HG03521 (cell line): ENCODE measurements at regions not wholly inside any gene's neighbourhood (a gene's known extent, or its start where the extent isn't known, plus 50 kb on each side); places are given as distances from the start of the nearest gene placed in this dataset.

Source experiments
- ATAC-seq: cut with Tn5 transposase; IDR thresholded peaks from one replicate; pipeline ENCODE4 v1.9.1; 2021; ENCODE audit warnings: mild to moderate bottlenecking, moderate library complexity; ENCODE audit not compliant: unreplicated experiment

DNA sequence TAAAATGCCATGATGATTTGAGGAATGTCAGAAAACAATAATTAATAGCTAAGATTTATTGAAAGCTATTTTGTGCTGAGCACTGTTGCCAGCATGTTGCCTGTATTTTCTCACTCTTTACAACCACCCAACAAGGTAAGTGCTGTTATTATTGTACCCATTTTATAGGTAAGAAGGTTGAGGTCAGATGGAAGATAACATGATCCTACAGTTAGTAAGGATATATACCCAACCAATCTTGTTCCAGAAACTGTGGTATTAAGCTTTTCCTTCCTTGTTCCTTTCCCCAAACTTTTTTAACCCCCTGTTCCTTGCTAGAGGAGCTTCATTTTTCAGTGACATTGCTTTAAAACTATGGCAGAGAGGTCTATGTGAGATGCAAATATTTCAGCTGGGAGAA, 738.0 kb upstream of the ZEB2 start:
- ATAC-seq = no peak

DNA sequence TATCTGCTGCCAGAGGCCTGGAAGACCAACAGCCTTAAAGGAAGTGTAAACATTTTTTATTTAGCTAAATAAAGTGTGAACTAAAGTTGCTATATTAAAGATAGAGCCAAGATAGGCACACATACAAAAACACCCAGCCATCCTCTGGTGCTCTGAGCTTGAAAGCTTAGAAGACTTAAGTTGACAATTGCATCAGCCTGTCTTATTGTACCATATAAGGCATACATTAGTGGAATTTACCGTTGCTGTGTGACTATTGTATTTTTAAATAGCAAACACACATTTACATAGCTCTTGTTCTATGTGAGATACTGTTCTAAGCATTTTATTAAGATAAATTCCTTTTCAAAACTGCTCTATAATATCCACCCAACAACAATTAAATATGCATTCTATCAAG, 736.6 kb upstream of the ZEB2 start:
- ATAC-seq = no peak

DNA sequence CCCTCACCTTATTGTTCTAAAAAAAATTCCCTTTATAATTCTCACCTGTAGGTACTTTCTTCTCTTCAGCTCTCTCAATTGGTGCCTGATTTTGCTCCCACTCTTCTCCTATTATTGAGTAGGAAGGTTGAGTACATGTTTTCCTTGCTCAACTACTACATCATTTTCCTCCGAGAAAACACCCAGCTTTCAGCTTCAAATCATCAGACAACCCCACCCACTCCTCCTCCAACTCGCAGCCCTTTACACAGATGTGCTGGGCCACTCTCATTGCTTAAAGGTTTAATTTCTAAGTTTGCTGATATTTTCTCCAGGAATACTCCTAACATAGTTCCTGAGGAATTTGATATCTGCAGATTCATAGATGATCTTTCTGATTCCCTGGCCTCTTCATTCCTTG, 734.4 kb upstream of the ZEB2 start:
- no peak for ATAC-seq

DNA sequence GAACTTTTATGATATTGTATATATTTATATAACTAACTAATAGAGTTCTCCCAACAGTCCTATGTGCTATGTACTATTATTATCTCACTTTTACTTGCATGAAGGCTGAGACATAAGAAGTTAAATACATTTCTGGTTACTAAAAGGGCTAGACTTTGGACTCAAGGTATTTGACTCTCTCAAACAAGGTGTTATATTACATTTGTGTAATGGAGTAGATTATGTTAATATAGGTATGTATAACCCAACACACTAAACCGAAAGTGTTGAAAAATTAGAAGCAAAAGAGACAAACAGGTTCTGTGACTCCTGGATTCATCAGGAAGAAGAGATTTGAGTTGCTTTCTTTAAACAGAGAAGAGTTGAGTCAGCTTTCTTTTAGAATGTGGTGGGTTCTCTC, 733.6 kb upstream of the ZEB2 start:
- no peak for ATAC-seq

DNA sequence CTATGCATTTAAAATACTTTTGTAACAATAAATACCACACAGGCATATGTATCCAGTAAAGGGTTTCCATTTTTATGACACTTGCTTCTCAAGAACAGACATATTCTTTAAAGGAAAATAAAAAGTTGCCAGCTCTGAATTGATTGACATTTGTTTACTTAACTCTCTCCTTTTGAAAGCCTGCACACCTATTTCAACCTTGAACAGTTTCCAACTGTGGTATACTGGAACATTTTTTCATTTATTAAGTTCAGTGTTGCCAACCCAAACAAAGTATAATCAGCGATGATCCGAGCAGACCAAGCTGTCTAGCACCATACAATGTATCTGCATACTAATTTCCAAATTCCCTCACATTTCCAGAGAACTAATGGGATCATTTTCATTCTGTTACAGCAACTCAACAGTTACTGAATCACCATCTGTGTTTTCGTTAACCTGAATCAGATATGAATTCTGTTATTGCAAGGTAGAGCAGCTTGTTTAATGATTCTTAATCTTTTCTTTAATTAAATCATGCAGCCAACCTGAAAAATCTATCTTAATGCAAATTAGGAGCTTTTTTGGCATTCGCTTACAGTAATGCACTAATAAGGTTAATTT, 725.5 kb upstream of the ZEB2 start:
- ATAC-seq = no peak

DNA sequence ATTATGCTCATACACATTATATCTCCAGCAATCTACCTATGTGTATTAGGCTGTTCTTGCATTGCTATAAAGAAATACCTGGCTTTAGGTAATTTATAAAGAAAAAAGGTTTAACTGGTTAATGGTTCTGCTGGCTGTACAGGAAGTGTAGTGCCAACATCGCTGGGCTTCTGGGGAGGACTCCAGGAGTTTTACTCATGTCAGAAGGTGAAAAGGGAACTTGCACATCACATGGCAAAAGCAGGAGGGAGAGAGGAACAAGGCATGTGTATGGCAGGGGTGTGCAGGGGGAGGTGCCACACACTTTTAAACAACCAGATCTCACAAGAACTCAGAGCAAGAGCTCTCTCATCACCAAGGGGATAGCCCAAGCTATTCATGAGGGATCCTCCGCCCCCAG, 715.4 kb upstream of the ZEB2 start:
- no peak for ATAC-seq

DNA sequence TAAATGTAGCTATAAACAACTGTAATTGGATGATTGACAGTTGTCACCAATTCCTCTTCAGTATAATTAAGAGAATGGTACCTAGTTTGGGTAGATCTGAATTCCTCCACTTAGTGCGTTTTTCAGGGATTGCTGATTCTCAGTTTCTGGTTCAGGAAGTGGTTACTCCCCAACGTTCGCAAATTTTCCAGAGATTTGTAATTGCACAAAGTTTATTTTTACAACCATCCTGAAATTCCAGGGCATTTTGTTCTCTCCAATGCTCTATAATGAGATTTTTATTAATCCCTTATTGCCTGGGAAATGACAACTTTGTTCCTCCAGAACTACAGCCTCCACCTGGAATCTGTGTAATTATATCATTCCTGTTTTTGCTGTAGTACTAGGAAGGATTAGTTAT, 710.6 kb upstream of the ZEB2 start:
- no peak for ATAC-seq

DNA sequence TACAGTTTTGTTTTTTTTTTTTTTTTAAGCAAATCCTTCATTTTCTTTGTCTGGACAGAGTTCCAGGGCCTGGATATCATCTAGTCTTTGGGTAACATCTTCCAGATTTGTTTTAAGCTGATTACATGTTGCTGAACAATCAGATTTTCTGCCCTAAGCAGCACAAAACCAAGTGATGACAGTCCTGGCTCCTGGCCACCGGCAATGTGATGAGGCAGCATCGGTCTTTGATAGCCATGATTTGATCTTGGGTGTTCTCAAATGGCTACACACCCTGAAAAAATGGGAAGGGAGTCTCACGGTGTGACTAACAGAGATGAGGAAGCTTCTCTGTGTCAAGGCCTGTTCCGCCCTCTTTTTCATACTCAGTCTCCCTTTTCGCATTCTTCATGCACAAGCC, 708.6 kb upstream of the ZEB2 start:
- ATAC-seq = no peak

DNA sequence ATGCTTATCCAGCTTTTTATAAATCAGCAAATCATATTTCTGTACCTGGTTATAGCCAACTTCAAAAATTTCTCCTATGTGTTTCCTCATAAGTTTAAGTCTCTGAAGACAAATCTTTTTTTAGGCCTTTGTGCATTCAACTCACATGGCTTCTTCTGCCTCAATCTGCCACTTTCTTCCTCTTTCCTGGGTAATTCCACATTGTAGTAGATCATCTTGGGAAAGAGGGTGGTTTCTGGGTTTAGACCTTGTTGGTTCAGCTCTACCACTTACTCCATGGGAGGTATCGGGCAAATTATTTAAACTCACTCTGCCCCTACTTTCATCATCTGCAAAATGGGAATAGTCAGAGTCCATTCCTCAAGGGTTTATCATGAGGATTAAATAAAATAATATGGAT, 707.0 kb upstream of the ZEB2 start:
- no peak for ATAC-seq

DNA sequence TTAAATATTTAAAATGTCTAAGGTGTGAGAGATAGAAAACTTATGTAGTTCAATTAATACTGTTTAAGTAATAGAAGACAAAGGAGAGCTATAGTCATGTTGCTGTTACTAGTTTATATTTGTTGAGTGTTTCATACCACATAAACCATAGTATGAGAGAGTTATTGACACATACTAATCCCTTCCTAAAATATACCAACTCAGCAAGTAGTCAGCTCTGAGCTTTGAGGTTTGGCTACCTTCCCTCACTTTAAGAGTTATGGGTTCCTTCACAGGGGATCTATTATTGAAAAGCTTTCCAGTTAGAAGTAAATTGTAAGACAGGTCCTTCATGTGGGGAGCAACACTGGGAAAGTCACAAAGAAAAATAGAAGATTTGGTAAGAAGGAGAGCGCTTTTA, 701.6 kb upstream of the ZEB2 start:
- ATAC-seq = no peak

DNA sequence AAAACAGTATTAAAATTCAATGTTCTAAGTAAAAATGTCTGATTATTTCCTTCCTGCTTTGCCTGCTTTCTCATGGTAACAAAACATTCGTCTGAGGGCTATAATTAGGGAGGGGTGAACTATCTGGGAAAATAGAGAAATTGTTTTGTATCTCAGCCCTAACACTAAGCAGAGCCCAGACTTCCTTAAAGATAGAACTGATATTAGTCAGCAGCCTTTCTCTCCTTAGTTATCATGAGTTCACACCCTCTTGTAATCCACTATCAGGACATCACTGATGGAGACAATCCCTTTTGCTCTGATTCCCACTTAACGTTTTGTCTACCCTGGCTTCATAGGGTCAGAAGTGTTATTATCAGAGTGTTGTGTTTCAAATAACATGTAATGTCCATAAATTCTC, 701.1 kb upstream of the ZEB2 start:
- no peak for ATAC-seq

DNA sequence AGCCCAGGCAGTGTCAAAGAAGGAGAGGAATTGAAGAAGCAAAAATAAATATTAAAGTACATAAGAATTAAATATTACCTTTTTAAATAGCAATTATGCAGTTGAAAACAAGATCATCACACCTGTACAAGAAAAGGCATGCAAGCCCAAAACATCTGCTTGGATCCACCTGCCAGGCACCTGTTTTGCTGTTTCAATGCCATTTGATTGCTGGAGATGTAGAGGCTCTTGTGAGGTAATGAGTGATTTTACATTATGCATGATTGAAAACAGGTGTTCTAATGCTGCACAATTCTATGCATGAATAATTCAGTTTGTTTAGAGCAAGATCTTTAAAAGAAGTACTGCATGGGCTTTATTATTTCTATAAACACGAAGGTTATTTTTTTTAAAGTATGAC, 700.6 kb upstream of the ZEB2 start:
- no peak for ATAC-seq

DNA sequence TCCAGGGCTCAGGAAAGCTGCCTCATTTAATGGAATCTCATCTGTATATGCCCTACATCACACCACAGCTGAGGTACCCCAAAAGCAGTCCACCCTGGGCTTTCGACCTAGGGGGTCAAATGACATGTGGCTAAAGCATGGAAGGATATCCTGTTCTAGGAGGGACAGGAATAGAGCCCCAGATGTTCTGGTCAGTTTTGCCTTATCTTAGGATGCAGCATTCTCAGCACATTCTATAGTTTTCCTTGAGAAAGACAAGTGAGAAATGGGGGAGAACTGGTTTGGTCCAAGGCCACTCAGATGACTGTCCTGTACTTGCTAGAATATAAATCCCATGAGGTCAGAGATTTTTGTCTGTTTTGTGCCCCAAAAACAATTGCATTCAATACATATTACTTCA, 688.0 kb upstream of the ZEB2 start:
- ATAC-seq = no peak

DNA sequence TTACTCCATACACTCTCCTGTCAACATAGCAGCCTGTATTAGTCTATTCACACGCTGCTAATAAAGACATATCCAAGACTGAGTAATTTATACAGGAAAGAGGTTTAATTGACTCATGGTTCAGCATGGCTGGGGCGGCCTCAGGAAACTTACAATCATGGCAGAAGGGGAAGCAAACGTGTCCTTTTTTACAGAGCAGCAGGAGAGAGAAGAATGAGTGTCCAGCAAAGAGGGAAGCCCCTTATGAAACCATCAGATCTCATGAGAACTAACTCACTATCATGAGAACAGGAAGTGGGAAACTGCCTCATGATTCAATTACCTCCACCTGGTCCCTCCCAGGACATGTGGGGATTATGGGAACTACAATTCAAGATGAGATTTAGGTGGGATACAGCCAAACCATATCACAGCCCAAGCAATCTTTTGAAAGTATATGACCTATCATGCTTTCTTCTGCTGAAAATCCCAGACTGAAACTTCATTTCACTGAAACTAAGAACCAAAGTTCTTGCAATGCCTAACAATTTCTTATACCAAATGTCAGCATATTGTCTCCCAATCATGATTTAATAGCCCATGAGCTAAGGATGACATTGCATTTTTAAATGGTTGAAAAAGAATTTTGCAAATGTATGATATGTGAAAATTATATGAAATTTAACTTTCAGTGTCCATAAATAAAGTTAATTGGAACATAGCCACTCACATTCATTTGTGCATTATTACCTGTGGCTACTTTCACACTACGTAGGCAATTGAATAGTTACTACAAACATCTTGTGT, 686.8 kb upstream of the ZEB2 start:
- ATAC-seq = no peak

DNA sequence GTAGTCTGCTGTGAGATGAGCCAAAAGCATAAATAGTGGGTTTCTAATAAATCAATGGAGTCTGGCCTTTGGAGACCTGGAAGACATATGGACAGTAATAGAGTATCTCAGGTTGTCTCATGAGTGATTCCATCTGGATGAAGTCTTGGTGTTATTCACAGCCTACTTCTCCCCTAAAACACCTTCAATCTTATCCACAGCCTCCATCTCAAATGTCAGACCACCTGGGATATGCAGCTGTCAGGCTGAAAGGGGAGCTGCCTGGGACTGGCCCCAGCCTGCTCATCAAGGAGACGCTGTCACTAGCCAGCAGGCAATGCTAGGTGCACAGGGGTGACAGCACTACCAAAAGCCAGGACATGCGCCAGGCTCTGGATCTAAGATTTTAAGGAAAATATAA, 684.0 kb upstream of the ZEB2 start:
- no peak for ATAC-seq

DNA sequence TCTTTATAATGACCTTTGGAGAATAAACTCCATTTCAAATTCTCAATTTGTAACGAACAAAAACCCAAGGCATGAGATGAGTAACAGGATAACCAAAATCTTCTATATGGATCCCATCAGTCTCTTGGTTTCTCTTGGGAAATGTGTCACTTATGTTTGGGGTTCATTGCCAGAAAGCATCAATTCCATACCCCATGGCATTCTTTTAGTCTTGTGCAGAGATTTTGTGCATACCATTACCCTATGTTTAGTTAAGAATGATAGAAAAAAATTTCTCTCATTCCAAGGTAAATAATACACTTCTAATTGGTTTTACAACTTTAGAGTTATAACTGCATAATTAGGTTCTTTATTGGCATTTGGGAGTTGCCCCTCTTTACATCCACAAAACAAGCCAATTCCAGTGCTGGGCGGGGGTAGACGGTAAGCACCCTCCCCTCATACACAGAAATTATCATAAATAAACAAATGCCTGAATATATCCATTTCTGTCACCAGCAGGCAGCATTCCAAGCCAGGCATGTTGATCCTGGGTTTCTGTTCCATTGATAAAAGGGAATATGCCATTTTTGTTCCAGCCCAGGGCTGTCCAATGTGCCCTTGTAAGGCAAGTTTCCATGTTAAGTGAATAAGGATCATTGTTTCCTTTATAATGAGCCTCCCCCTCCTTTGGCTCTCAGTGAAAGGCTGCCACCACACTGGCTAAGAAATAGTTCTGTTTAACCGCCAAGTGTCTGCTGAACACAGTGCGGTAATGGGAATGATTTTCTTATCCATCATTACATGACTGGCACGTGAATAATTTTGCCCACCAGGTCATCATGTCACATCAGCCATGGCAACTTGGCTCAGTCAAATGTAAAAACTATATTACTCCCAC, 680.1 kb upstream of the ZEB2 start:
- no peak for ATAC-seq

DNA sequence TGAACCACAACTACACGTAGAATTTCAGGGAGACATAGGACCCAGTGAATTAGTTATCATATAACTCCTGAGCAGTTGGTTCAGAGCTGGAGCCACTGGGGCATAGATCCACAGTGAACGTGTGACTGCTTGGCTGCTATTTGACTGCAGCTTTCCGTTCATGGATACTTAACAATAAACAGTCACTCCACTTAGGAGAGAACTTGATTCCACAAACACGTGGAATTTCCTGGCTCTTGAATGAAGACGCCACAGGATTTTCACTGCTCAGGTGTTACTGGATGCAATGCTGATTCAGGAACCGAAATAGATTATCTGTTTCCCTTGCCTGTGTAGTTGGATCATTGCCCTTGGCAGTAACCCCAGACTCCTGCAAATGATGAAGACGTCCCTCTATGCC, 679.1 kb upstream of the ZEB2 start:
- ATAC-seq = no peak

DNA sequence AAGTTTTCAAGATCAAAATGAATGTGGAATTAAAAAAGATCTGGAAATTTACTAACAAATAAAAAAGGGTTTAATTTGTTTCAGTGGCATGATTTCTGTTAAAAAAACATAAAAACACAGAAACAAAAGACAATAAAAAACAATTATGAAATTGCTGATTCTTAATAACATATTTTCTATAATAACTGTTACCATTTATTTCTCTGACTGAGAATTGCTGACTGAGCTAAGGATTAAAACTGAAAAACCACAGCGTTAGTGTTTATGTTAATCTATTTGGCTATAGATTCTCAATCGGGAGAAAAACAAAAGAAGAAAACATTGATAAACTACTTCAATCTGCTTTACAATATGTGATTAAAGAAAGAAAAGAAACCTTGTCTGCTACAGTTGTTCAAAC, 678.6 kb upstream of the ZEB2 start:
- no peak for ATAC-seq

DNA sequence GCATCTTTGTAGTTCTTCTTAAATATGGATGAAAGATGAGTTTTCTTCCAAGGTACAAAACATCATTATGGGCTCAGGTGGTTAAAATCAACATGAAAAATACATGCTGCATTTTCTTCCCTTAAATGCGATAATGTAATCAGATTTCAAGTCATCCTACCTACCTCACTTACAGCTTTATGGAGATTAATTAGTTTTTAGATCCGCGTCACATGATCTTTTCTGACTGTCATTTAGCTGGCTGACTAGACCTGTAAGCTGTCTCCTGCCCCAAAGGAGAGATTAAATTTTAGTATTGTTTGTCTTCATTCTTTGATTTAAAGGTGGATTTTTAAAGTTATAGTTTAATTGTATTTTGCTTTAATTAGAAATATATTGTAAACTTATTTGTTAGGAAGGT, 678.0 kb upstream of the ZEB2 start:
- no peak for ATAC-seq

DNA sequence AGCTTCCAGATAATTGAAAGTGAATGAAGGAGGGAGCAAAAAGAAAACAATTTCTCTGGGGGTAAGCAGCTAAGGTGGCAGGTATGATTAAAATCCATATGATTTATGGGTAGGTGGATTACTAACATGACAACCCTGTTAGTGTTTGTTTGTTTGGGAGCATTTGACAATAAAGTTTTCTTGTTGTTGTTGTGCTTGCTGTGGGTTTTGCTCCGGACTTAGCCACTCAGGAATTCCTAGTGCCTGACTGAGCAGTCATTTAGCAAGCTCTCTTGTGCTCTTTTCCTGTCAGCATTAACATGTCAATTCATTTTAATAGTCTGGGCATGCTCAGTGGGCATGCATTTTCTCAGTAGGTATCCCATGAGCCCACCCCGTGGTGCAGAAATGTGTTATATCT, 674.8 kb upstream of the ZEB2 start:
- ATAC-seq = no peak

DNA sequence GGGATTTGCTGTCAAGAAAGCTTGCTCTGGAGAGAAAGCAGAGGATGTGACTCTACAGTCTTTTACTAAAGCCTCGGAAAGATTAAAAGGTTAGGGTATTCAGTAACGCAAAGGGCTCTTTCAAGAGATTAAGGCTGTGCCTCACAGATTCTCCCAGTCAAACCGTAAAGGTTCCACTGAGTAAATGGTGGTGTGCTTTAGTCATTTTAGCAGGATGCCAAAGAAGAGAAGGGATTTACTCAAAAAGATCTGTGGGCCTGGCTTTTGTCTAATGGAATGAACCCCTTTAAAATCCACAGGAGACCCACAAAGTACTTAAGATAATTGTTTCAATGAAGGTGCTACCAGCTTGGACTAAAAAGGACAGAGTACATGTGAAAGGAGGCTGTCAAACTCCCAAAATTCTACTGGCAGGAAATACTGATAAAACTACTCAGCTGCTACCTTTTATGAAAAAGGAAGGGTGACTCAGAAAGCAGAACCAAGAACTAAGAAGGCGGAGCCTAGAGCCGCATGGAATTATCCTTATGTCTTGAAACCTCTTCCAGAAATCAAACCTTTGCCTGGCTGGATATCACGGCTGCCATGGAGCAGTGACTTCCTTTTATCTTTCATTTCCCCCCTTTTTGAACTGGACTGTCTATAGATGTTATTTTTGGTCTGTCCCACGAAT, 670.2 kb upstream of the ZEB2 start:
- ATAC-seq = no peak
